ENCODE measurements at regions not wholly inside any gene's neighbourhood (a gene's known extent, or its start where the extent isn't known, plus 50 kb on each side); places are given as distances from the start of the nearest gene placed in this dataset.

GRCh38 chr6:11831653-11832052, 53.0 kb upstream of the ADTRP start:
- POLR2A ChIA-PET: interaction anchor here (1.2 kb wide), 1 partner anchor 46 kb away, joined by 4 read pairs; no protein-coding TSS in a partner anchor
- no peak for TF ChIP-seq CTCF (IDR thresholded peaks at IDR 0.05; ENCODE audit: control extremely low read depth, extremely low read depth, low read depth, missing control alignments)
- no peak for DNase-seq (ENCODE audit: extremely low spot score)
- CTCF ChIA-PET: interaction anchor here (1.0 kb wide), 1 partner anchor 167 kb away, joined by 3 read pairs; no protein-coding TSS in a partner anchor

- CTCF ChIA-PET: interaction anchor here (2.5 kb wide), 1 partner anchor 16 kb away, joined by 10 read pairs; no protein-coding TSS in a partner anchor
- TF ChIP-seq CTCF (IDR thresholded peaks at IDR 0.05; ENCODE audit: control extremely low read depth, extremely low read depth, low read depth, missing control alignments): no peak
- POLR2A ChIA-PET: no interaction called here
- DNase-seq (ENCODE audit: extremely low spot score): no peak
Measured at GRCh38 chr6:11830520-11830919, 51.9 kb upstream of the ADTRP start.

- ChIA-PET CTCF (interaction anchor here (1.7 to 2.5 kb wide), 2 partner anchors 16 to 176 kb away, joined by 5 to 10 read pairs; no protein-coding TSS in a partner anchor), POLR2A (no interaction called here)
- DNase-seq (ENCODE audit: extremely low spot score): no peak
- no peak for TF ChIP-seq CTCF (IDR thresholded peaks at IDR 0.05; ENCODE audit: control extremely low read depth, extremely low read depth, low read depth, missing control alignments)
Measured at GRCh38 chr6:11830105-11830504, 51.5 kb upstream of the ADTRP start.

- ChIA-PET CTCF (interaction anchor here (1.0 to 2.5 kb wide), 9 partner anchors 9 to 174 kb away, joined by 3 to 10 read pairs (median 4); no protein-coding TSS in a partner anchor), POLR2A (interaction anchor here (1.0 to 1.4 kb wide), 2 partner anchors 184 to 237 kb away, joined by 4 to 8 read pairs; partner anchors contain the start of gene HIVEP1)
- TF ChIP-seq CTCF (IDR thresholded peaks at IDR 0.05; ENCODE audit: control extremely low read depth, extremely low read depth, low read depth, missing control alignments): no peak
- DNase-seq (ENCODE audit: extremely low spot score): peak; percentile 50
Measured at GRCh38 chr6:11828262-11828870, 49.8 kb upstream of the ADTRP start.

Data from GM10248 (cell line).